OCI-M2 (cell line): ENCODE measurements at regions not wholly inside any gene's neighbourhood (a gene's known extent, or its start where the extent isn't known, plus 50 kb on each side); places are given as distances from the start of the nearest gene placed in this dataset.

Source experiments
- DNase-seq: peaks from one replicate; lab custom pipeline; 2025; ENCODE audit not compliant: unreplicated experiment; lab: John Stamatoyannopoulos, UW

DNA sequence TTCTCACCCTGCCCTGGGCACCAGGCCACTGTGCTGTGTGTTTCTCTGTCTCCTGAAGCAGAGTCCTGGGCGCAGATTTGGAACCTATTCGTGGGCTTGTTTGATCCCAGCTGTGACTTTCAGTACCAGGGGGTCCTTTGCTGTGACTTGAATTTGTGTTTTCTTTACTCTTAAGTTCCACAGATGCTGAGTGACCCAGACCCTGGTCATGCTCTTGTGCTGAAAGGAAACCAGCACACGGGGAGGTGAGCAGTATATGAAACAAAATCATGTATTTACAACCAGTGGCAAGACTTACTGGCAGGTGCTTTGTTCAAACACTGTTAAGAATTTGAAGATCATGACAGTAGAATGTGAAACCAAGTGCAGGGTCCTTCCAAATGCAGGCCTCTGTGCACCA lies 89.2 kb upstream of the PRSS58 start:
- DNase-seq = no peak

DNA sequence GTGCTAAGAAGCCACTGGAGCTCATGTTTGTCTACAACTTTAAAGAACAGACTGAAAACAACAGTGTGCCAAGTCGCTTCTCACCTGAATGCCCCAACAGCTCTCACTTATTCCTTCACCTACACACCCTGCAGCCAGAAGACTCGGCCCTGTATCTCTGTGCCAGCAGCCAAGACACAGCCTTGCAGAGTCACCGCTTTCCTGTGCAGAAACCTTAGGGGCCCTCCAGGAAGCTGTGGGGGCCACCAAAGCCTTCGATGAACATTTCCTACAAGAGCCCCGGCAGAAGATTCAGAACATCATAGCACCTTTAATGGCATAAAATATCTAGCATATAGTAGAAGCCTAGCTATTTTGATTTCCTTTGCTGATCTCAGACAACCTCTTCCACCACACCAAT lies 88.0 kb upstream of the PRSS58 start:
- DNase-seq = no peak

DNA sequence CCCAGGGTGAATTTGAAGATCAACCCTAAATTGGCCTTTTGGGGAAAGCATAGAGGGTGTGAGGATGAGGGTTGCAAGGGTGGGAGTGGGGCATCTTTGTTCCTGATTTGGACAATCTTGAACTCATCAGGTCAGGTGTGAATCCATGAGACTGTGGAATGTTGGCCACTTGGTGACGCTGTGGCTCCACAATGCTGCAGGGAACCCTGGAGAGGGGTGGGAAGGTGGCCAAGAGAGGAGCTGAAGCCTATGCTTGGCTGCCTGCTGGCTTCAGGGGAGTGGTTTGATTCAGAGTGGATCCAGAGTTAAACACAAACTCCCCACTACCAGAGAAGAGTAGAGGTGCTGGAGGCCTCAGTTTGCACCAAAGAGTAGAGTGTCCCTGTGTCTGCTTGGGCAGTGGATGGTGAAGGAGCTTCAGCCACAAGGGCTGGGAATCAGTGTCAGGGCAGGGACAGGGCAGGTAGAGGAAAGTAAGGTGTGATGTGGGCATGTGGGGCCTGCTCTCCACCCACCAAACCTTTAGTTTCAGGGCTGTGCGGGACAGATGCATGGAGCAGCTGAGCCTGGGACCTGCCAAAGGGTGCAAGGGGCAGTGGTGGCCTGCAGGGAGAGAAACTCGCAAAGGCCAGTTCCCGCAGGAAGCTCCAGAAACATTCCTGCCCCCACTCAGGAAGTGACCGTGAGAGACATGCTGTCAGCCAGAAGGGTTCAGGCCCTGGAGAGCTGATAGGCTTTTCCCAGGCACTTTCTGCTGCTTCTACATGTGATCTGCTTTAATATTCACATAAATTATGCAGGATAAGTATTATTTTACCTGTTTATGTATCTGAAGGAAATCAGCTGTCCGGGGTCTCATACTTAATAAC lies 81.0 kb upstream of the PRSS58 start:
- DNase-seq = no peak

DNA sequence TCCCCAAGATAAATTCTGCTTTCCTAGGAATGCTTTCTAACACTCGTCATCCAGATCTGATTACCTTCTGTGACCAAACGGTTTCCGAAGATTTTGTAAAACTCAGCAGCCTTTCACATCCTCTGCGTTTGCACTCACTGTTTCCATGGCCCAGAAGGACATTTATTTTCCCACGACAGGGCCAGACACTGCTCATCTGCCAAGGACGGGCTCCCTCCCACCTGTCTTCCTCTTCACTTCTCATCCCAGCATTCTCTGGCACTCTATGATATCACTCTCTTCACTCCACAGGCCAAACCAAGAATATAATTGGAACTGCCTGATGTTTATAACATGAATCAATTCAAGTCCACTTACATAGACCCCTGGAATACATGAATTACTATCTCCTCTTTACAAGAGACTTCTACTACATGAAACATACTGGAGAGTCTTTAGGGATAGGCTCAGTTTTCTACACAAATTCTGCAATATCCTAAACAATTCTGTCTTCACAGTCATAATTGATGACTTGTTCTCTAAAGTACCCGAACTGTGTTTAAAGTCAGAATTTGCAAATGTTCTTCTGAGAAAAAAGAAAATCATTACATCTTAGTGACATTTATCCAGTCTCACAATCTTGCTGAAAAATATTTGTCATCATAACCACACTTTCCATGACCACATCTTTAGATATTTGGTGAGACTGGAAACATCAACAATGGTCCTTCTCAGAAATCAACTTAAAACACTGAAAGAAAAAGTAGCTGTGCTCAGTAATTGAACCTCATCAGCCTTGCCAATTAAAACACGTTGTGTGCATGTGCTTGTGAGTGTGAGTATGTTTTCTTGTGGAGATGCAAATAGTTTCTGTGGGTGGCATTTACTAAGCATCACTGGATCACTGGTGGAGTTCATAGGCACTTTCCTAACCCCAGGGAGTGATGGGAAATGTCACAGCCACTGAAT lies 79.5 kb upstream of the PRSS58 start:
- DNase-seq = no peak

DNA sequence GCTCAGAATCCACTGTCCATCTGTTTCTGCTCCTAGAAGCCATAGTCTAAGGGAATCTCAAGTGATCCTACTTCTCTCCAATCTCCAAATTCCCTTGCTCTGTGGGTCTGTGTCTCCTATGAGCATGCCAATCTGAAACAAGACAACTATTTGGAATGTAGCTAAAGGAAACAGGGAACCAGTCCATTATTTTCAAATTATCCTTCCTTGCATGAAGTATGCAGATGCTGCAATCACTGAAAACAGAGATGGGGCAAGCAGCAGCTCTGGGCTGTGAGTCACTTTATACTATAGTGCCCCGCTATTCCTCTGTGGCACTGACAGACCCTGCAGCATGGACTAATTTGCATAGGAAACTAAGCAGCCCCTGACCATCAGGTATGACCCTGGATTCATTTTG lies 76.9 kb upstream of the PRSS58 start:
- no peak for DNase-seq

DNA sequence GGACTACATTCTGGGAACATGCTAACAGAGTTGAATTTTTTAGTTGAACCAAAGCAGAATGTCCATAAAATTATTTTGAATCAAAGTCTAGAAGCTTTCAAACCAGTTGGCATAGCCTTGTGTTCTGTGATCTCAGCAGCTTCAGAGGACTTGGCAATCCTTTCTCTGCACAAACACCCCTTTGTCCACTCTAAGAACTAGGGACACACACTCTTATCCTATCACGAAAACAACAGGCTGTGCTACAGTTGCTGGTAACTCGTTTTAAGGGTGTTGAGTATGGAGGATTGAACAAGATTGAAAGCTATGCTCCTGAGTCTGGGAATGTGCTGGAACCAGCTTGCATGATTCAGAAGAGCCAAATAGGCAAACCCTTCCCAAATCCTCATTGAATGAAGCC lies 76.4 kb upstream of the PRSS58 start:
- no peak for DNase-seq

DNA sequence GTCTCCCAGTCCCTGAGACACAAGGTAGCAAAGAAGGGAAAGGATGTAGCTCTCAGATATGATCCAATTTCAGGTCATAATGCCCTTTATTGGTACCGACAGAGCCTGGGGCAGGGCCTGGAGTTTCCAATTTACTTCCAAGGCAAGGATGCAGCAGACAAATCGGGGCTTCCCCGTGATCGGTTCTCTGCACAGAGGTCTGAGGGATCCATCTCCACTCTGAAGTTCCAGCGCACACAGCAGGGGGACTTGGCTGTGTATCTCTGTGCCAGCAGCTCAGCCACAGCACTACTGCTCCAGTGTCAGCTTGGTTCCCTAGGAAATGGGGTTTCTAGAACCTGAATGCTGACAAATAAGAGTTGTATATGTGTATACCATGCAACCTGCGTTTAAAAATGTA lies 74.6 kb upstream of the PRSS58 start:
- no peak for DNase-seq

DNA sequence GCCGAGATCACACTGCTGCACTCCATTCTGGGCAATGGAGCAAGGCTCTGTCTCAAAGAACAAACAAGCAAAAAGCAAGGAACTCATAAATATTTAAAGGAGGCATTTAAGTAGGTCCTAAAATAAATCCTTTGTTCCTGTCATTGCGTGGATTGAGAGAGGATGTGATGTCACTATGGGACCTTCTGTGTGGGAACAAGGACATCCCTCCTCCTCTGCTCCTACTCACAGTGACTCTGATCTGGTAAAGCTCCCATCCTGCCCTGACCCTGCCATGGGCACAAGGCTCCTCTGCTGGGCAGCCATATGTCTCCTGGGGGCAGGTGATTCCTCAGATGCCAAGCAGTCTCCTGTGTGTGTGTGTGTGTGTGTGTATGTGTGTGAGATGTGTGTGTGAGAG lies 74.1 kb upstream of the PRSS58 start:
- DNase-seq = no peak

DNA sequence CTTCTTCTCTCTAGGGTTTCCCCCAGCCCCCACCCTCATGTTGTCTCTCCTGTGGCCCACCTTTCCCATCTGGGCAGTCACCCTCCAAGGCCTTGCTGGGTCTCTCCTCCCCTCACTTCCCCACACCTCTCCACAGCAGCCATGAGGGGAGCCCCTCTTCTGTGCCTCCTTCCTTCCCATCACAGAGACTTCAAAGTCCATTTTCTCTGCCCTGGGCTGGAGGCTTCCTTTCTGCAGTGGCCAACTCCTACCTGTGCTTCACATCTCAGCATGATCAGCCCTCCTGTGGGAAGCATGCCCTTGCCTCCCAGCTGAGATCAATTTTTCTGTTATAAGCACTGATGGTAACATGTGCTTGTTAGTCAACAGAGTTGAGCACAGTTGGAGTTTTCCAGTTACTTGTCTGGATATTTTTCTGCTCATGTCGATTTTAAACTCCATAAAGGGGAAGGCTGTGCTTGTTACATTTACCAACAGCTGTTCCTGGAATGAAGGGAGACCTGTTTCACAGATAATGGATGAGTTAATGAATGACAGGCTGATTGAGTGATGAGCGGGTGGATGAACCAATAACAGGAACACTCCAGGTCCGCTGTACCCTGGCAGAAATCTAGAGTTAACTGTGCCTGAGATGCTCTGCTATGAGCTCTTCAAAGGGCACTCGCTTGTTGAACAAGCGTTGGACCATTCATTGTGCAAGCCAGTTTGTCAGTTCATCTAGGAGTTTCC lies 71.4 kb upstream of the PRSS58 start:
- no peak for DNase-seq

DNA sequence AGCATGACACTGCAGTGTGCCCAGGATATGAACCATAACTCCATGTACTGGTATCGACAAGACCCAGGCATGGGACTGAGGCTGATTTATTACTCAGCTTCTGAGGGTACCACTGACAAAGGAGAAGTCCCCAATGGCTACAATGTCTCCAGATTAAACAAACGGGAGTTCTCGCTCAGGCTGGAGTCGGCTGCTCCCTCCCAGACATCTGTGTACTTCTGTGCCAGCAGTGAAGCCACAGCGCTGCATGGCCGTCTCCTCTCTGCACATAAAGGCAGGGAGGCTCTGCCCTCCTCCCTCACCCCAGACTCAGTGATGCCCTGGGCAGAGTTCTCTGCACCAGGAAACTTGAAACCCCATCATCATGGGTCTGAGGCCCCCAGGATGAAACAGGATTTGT lies 70.7 kb upstream of the PRSS58 start:
- DNase-seq = no peak

DNA sequence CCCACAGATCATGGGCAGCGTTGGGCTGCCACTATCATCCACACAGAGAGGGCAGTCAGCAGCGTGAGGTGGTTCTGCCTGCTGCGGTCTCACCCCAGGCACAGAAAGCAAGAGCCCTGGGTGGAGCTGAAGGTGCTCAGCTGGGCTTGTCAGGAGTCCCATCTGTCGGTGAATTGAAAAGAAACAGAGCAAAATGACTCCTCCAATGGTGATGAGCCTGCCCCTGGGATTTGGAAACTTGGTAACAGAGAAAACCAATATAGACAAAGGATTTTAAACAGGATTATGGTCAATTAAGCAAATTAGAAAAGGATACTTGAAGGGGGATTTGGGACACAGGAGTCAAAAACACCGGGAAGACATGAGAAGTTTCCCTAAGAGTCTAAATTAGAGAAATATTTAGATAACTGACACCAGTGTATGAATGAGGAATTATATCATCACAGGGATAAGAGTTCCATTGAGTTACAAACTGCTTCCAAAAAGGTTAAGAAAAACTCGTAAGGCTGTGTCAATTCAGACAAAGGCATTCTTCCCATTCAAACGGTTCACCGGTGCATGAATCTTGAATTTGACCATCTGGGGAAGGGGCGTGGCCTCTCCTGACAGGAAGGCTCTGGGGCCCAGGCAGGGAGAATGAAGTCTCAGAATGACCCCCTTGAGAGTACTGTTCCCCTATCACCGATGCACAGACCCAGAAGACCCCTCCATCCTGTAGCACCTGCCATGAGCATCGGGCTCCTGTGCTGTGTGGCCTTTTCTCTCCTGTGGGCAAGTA lies 70.0 kb upstream of the PRSS58 start:
- DNase-seq = no peak

DNA sequence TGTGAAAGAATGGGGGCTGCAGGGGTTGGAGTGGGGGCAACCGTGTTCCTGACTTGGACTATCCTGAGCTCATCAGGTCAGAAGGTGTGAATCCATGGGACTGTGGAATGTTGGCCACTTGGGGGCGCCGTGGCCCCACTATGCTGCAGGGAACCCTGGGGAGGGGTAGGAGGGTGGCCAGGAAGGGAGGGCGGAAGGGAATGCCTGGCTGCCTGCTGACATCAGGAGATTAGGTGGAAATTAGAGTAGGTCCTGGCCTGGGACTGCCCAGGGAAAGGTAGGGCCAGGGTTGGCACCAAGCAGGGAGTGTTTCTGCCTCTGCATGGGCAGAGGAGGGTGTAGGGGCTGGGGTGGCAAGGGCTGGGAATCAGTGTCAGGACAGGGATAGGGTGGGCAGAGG lies 65.8 kb upstream of the PRSS58 start:
- DNase-seq = no peak

DNA sequence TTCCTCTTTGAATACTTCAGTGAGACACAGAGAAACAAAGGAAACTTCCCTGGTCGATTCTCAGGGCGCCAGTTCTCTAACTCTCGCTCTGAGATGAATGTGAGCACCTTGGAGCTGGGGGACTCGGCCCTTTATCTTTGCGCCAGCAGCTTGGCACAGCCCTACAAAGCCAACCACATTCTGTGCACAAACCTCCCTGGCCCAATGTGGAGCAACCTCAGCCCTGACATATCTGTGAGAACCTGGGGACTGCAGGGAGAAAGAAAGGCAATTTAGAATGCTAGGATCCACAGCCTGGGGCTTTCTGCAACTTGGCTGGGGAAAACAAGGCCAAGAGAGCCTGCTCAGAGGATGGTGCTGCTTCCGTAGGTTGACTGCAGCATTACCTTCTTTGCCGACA lies 63.5 kb upstream of the PRSS58 start:
- no peak for DNase-seq

DNA sequence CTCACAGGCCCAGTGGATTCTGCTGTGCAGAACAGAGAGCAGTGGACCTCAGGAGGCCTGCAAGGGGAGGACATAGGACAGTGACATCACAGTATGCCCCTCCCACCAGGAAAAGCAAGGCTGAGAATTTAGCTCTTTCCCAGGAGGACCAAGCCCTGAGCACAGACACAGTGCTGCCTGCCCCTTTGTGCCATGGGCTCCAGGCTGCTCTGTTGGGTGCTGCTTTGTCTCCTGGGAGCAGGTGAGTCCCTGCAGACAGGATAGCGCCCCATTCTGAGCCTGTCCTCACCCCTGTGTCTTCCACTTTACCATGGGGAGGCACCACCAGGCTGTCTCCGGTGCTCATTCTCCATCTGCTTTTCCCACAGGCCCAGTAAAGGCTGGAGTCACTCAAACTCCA lies 63.0 kb upstream of the PRSS58 start:
- no peak for DNase-seq

DNA sequence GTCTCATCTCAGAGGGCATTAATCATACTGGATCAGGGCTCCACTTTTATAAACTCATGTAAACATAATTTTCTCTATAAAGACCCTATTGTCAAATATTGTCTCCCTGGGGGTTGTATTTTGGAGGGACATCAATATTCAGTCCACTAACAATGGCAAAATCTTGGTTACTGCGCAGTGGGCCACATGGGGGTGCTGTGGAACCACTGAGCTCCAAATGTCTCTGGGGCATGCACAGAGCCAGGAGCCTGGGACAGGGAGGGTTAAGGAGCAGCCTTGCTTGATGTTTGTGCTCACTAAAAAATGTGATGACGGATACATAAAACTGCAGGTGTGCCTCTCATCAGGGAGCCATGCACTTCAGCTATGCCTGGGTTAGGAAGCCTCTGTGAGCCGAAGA lies 62.1 kb upstream of the PRSS58 start:
- DNase-seq = no peak

DNA sequence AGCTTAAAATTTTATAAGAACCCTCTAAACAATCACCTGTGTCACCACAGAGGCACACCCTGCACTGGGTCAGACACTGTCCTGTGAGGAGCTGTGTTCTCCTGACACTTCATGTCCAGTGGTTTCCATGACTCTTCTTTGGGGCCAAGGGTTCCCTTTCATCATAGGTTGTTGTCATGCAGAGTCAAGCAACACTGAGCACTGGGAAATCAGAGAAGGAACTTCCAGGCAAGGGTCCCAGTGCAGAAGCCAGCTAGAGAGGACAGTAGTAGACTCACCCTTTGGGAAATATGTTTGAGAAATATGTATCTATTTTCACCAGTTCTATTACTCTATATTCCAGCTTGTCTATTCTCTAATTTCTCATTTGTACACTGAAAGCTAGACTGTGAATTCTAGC lies 56.4 kb upstream of the PRSS58 start:
- no peak for DNase-seq

DNA sequence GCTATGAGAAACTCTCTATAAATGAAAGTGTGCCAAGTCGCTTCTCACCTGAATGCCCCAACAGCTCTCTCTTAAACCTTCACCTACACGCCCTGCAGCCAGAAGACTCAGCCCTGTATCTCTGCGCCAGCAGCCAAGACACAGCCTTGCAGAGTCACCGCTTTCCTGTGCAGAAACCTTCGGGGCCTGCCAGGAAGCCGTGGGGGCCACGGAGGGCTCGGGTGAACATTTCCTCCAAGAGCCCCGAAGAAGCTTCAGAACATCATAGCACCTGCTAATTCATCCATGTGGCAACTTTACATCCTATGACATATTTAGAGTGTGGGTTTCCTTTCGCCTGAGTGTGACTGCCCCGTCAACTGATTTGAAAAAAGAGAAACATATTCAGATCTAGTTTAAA lies 55.7 kb upstream of the PRSS58 start:
- no peak for DNase-seq

DNA sequence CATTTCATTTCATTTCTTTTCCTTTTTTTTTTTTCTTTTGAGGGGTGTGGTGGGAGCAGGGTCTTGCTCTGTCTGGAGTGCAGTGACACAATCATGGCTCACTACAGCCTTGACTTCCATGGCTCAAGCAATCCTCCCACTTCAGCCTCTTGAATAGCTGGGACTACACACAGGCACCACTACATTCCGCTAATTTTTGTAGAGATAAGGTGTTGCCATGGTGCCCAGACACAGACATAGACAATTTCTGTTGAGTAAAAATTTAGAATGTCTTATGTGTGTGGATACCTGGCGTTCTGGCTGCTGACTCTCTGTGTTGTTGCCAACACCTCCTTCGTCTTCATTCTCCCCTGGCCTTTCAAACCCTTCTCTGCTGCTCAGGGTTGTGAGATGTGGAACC lies 54.0 kb upstream of the PRSS58 start:
- DNase-seq = no peak

DNA sequence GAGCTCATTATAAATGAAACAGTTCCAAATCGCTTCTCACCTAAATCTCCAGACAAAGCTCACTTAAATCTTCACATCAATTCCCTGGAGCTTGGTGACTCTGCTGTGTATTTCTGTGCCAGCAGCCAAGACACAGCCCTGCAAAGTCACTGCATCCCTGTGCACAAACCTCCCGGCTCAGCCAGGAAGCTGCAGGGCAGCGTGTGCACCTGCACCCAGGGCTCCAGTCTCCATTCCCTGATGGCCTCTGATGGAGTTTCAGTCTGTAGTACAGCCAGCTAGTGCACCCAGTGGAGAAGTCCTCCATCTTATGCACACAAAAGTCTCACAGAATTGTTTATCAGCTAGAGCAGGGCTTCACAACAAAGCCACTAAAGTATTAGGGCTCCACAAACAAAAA lies 51.1 kb upstream of the PRSS58 start:
- DNase-seq = no peak

DNA sequence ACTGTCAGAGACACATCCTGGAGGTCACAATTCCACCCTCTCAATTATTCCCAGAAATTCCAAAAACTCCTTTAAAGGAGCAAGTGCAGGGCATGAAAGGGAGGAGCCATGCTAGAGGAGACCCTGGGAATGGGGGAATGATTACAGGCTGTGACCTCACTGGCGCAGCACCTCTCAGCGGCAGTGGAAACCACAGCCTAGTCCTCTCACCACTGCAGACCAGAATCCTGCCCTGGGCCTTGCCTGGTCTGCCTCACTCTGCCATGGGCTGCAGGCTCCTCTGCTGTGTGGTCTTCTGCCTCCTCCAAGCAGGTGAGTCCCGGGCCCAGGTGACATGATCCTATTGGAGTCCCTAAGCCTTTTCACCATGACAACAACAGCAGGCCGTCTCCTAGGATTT lies 50.5 kb upstream of the PRSS58 start:
- no peak for DNase-seq
